Mesenchymal stem cell (in vitro differentiated cells and primary cell): ENCODE measurements at regions not wholly inside any gene's neighbourhood (a gene's known extent, or its start where the extent isn't known, plus 50 kb on each side); places are given as distances from the start of the nearest gene placed in this dataset.

Experiments used
- DNase-seq: peaks from one replicate; pipeline ENCODE4 v3.0.0-alpha.2; 2013
- H2AFZ ChIP-seq: one replicate; pipeline ENCODE4 v1.6.1; 2013; ENCODE audit warnings: low read depth, mild to moderate bottlenecking, control low read depth, inconsistent platforms, low read length, moderate library complexity
- H2AK5ac ChIP-seq: 2 replicates; pipeline ENCODE4 v1.6.1; 2013; ENCODE audit warnings: low read length, moderate library complexity, mild to moderate bottlenecking, inconsistent platforms; ENCODE audit not compliant: severe bottlenecking
- H2BK120ac ChIP-seq: one replicate; pipeline ENCODE4 v1.6.1; 2013; ENCODE audit warnings: low read depth, mild to moderate bottlenecking, inconsistent platforms, low read length, moderate library complexity
- H2BK12ac ChIP-seq, 2 experiments: one replicate each; pipeline ENCODE4 v1.6.1; 2013; ENCODE audit warnings: inconsistent platforms in 2 of 2, low read length in 2 of 2, mild to moderate bottlenecking in 2 of 2, moderate library complexity in 2 of 2, control low read depth in 1 of 2
- H2BK15ac ChIP-seq: one replicate; pipeline ENCODE4 v1.6.1; 2013; ENCODE audit warnings: mild to moderate bottlenecking, low read depth, inconsistent platforms; ENCODE audit not compliant: poor library complexity, severe bottlenecking
- H2BK5ac ChIP-seq: 2 replicates; pipeline ENCODE4 v1.6.1; 2013; ENCODE audit warnings: low read depth, mild to moderate bottlenecking, low read length, control low read depth, inconsistent platforms; ENCODE audit not compliant: poor library complexity, severe bottlenecking
- H3K14ac ChIP-seq, 2 experiments: one replicate each; pipeline ENCODE4 v1.6.1; 2013; ENCODE audit warnings: inconsistent platforms in 2 of 2, low read length in 2 of 2, control low read depth in 1 of 2, mild to moderate bottlenecking in 1 of 2, moderate library complexity in 1 of 2
- H3K18ac ChIP-seq, 2 experiments: one replicate each; pipeline ENCODE4 v1.6.1; 2013; ENCODE audit warnings: inconsistent platforms in 2 of 2, low read length in 2 of 2, control low read depth in 1 of 2, low read depth in 1 of 2, mild to moderate bottlenecking in 1 of 2
- H3K23ac ChIP-seq, 2 experiments: one replicate each; pipeline ENCODE4 v1.6.1; 2013; ENCODE audit warnings: inconsistent platforms in 2 of 2, low read length in 2 of 2, mild to moderate bottlenecking in 2 of 2, moderate library complexity in 2 of 2, control low read depth in 1 of 2
- H3K27ac ChIP-seq: 2 replicates; pipeline ENCODE4 v1.5.1; 2013; ENCODE audit warnings: mild to moderate bottlenecking, moderate library complexity, low read length, control low read depth, inconsistent platforms; ENCODE audit not compliant: poor library complexity, severe bottlenecking
- H3K27me3 ChIP-seq, 2 experiments: 2 replicates each; pipeline versions ENCODE4 v1.6.1 to v1.7.0; 2013; ENCODE audit warnings: low read length in 2 of 2, mild to moderate bottlenecking in 2 of 2, moderate library complexity in 2 of 2, control low read depth in 1 of 2, inconsistent platforms in 1 of 2; ENCODE audit not compliant: control insufficient read depth in 1 of 2, insufficient read depth in 1 of 2
- H3K36me3 ChIP-seq, 2 experiments: 2 replicates each; pipeline versions ENCODE4 v1.6.1 to v1.7.0; 2013; ENCODE audit warnings: low read length in 2 of 2, control low read depth in 1 of 2, inconsistent platforms in 1 of 2, low read depth in 1 of 2, mild to moderate bottlenecking in 1 of 2; ENCODE audit not compliant: insufficient read depth in 2 of 2, control insufficient read depth in 1 of 2
- H3K4ac ChIP-seq, 2 experiments: one replicate each; pipeline ENCODE4 v1.6.1; 2013; ENCODE audit warnings: inconsistent platforms in 2 of 2, low read length in 2 of 2, mild to moderate bottlenecking in 2 of 2, moderate library complexity in 2 of 2, control low read depth in 1 of 2, low read depth in 1 of 2
- H3K4me1 ChIP-seq: 2 replicates; pipeline ENCODE4 v1.6.1; 2013; ENCODE audit warnings: low read depth, low read length, control low read depth; ENCODE audit not compliant: control insufficient read depth, insufficient read depth
- H3K4me2 ChIP-seq: 2 replicates; pipeline ENCODE4 v1.6.1; 2013; ENCODE audit warnings: low read length, mild to moderate bottlenecking, inconsistent platforms; ENCODE audit not compliant: poor library complexity, severe bottlenecking
- H3K4me3 ChIP-seq, 2 experiments: 2 replicates each; pipeline versions ENCODE4 v1.5.1 to v1.7.0; 2013; ENCODE audit warnings: low read length in 2 of 2, mild to moderate bottlenecking in 2 of 2, control low read depth in 1 of 2, low read depth in 1 of 2; ENCODE audit not compliant: insufficient read depth in 1 of 2
- H3K79me1 ChIP-seq: replicated peaks from 2 replicates; pipeline ENCODE4 v1.6.1; 2013; ENCODE audit warnings: mild to moderate bottlenecking, control low read depth, low read length, inconsistent platforms; ENCODE audit not compliant: poor library complexity, severe bottlenecking
- H3K9ac ChIP-seq: 2 replicates; pipeline ENCODE4 v1.7.0; 2013; ENCODE audit warnings: mild to moderate bottlenecking, low read length, moderate library complexity
- H3K9me3 ChIP-seq: 2 replicates; pipeline ENCODE4 v1.7.0; 2013; ENCODE audit warnings: mild to moderate bottlenecking, low read length; ENCODE audit not compliant: control insufficient read depth
- H4K8ac ChIP-seq: one replicate; pipeline ENCODE4 v1.6.1; 2013; ENCODE audit warnings: inconsistent platforms, mild to moderate bottlenecking, low read length, moderate library complexity
- H4K91ac ChIP-seq: one replicate; pipeline ENCODE4 v1.6.1; 2013; ENCODE audit warnings: mild to moderate bottlenecking, low read length, inconsistent platforms
- WGBS: methylation state at CpG from one replicate; pipeline ENCODE4 v1.1.7; 2013; ENCODE audit warnings: mixed read lengths; 5-methylcytosine and 5-hydroxymethylcytosine counted together

- no peak overlapping the region for H2BK12ac ChIP-seq
- no peaks in the 10 kb centered on the region for H3K27me3 ChIP-seq
- no peak overlapping the region for H2BK15ac ChIP-seq
- H3K36me3 ChIP-seq: no peaks in the 10 kb centered on the region
- H3K9ac ChIP-seq: no peak overlapping the region
- no peak overlapping the region for H3K27ac ChIP-seq
- no peak overlapping the region for H3K4me3 ChIP-seq
- H2AK5ac ChIP-seq: no peak overlapping the region
- no peak overlapping the region for H2AFZ ChIP-seq
- H4K91ac ChIP-seq: no peak overlapping the region
- H3K4me1 ChIP-seq: no peaks in the 10 kb centered on the region
- no peaks in the 10 kb centered on the region for H3K79me1 ChIP-seq
- DNase-seq: no peak
- no peak overlapping the region for H3K4ac ChIP-seq
- H3K4me2 ChIP-seq: no peak overlapping the region
- H3K9me3 ChIP-seq: no peaks in the 10 kb centered on the region
- no peak overlapping the region for H3K18ac ChIP-seq
- H3K14ac ChIP-seq: no peak overlapping the region
- H4K8ac ChIP-seq: no peak overlapping the region
- no peak overlapping the region for H2BK120ac ChIP-seq
- 100% methylated on average over 1 of the region's 3 CpGs for WGBS
- H2BK5ac ChIP-seq: no peak overlapping the region
- no peak overlapping the region for H3K23ac ChIP-seq
Observed at GRCh38 chr6:93727447-93727846, 308.1 kb upstream of the EPHA7 start.

GRCh38 chr6:93721386-93722048 is 302.2 kb upstream of the EPHA7 start:
- Histone ChIP-seq H3K36me3 (no peaks in the 10 kb centered on the region), H3K14ac (no peak overlapping the region), H3K4me3 (no peak overlapping the region), H3K27ac (no peak overlapping the region), H3K4me2 (no peak overlapping the region), H3K4ac (no peak overlapping the region), H2BK5ac (no peak overlapping the region), H3K4me1 (no peaks in the 10 kb centered on the region), H2BK120ac (no peak overlapping the region), H4K8ac (no peak overlapping the region), H4K91ac (no peak overlapping the region), H2AK5ac (no peak overlapping the region), H2BK12ac (no peak overlapping the region), H3K18ac (no peak overlapping the region), H3K9ac (no peak overlapping the region), H2BK15ac (no peak overlapping the region), H3K79me1 (no peaks in the 10 kb centered on the region), H2AFZ (no peak overlapping the region), H3K23ac (no peak overlapping the region), H3K27me3 (no peaks in the 10 kb centered on the region), H3K9me3 (peaks cover 2% of the 10 kb centered on the region)
- peak; percentile 48 for DNase-seq
- 68% methylated on average over 3 of the region's 3 CpGs for WGBS

GRCh38 chr6:93713974-93714373 is 294.6 kb upstream of the EPHA7 start:
- no peak overlapping the region for H3K9ac ChIP-seq
- H3K9me3 ChIP-seq: peaks cover 55% of the 10 kb centered on the region
- no peak overlapping the region for H3K23ac ChIP-seq
- no peak for DNase-seq
- H3K4me2 ChIP-seq: no peak overlapping the region
- no peak overlapping the region for H3K27ac ChIP-seq
- H3K4me1 ChIP-seq: no peaks in the 10 kb centered on the region
- H2AK5ac ChIP-seq: no peak overlapping the region
- no peak overlapping the region for H3K14ac ChIP-seq
- H3K36me3 ChIP-seq: peaks cover 0 to 3% of the 10 kb centered on the region in 2 experiments
- H4K91ac ChIP-seq: no peak overlapping the region
- H3K4me3 ChIP-seq: no peak overlapping the region
- no peak overlapping the region for H2BK5ac ChIP-seq
- no peak overlapping the region for H4K8ac ChIP-seq
- H3K18ac ChIP-seq: no peak overlapping the region
- no peak overlapping the region for H2BK15ac ChIP-seq
- H3K27me3 ChIP-seq: no peaks in the 10 kb centered on the region
- no peaks in the 10 kb centered on the region for H3K79me1 ChIP-seq
- no peak overlapping the region for H2AFZ ChIP-seq
- no peak overlapping the region for H2BK12ac ChIP-seq
- no peak overlapping the region for H3K4ac ChIP-seq
- H2BK120ac ChIP-seq: no peak overlapping the region

GRCh38 chr6:93703431-93703830 is 284.1 kb upstream of the EPHA7 start:
- no peak overlapping the region for H2BK12ac ChIP-seq
- H2BK15ac ChIP-seq: no peak overlapping the region
- H2AK5ac ChIP-seq: no peak overlapping the region
- H3K18ac ChIP-seq: no peak overlapping the region
- H3K36me3 ChIP-seq: no peaks in the 10 kb centered on the region
- H3K4me1 ChIP-seq: no peaks in the 10 kb centered on the region
- no peak overlapping the region for H3K4me3 ChIP-seq
- no peak overlapping the region for H4K91ac ChIP-seq
- H3K14ac ChIP-seq: no peak overlapping the region
- H3K9ac ChIP-seq: no peak overlapping the region
- no peak overlapping the region for H3K4me2 ChIP-seq
- DNase-seq: no peak
- no peaks in the 10 kb centered on the region for H3K79me1 ChIP-seq
- no peaks in the 10 kb centered on the region for H3K27me3 ChIP-seq
- H3K4ac ChIP-seq: no peak overlapping the region
- peaks cover 17% of the 10 kb centered on the region for H3K9me3 ChIP-seq
- H4K8ac ChIP-seq: no peak overlapping the region
- H3K23ac ChIP-seq: no peak overlapping the region
- WGBS: no CpG with 5 or more reads among the region's 1 CpG
- H3K27ac ChIP-seq: no peak overlapping the region
- H2BK5ac ChIP-seq: no peak overlapping the region
- no peak overlapping the region for H2BK120ac ChIP-seq
- no peak overlapping the region for H2AFZ ChIP-seq
